ENCODE measurements at regions not wholly inside any gene's neighbourhood (a gene's known extent, or its start where the extent isn't known, plus 50 kb on each side); places are given as distances from the start of the nearest gene placed in this dataset.
"Not testable (repeated sequence)": the region's sequence is repeated elsewhere in the genome, so short reads cannot be mapped to it uniquely, and the experiment has no call there.

- no peak for DNase-seq
These were observed 1383.6 kb downstream of the ZPLD1 start for GRCh38 chr3:103818398-103818797.

GRCh38 chr3:103818800-103819199 is 1384.0 kb downstream of the ZPLD1 start:
- no peak for DNase-seq

DNA sequence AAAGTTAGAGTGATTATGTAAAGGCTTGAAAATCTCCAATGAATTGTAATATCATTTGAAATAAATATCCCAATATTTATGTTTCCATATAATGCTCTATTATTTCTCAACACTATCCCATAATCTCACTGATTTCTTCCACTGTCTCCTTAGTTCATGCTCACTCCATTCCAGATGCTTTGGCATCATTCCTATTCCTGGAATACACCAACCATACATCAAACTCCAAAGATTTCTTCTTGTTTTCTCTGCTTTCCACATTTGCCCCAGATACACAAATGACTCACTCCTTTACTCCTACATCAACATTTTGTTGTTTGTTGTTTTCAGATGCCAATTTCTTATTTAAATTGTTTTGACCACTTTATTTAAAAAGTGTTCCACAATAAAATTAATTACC is 1390.8 kb downstream of the ZPLD1 start:
- DNase-seq, result no peak

GRCh38 chr3:103829723-103830326 is 1395.0 kb downstream of the ZPLD1 start:
- no peak for DNase-seq

DNA sequence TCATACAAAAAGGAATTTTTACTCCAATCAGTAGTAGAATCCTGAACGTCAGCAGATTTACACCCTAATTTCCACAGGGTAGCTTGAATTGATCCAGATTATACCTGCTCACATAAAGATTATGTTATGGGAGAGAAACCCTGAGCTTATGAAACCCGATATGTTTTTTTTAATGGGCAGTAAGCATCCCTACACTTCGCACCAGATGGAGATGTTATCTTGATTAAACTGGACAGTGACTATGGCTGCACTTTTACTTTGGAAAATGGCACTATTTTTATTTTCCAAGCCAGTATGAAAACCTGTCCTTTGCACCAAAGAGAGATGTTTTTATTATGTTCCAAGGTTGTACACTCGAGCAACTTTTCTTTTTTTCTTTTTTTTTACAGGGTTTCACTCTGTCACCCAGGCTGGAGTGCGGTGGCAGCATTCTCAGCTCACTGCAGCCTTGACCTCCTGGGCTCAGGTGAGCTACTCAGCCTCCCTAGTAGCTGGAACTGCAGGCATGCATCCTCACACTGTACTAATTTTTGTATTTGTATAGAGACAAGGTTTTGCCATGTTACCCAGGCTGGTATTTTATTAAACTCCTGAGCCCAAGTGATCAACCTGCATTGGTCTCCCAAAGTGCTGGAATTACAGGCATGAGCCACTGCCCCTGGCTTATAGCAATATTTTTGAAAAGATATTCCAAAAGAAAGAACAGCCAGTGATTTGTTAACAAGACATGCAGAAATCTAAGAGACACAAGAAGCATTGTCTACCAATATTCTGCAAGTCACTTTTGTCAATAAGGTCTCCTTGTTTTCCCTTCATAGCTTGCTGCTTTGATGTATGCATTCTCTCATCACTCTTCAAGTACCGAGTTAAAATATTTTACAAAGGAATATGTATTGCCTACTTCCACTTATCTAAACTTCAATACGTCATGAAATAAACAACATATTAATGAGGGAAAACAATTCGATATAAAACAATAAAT is 1412.6 kb downstream of the ZPLD1 start:
- no peak for DNase-seq

GRCh38 chr3:103851793-103852192 is 1417.0 kb downstream of the ZPLD1 start:
- no peak for DNase-seq

- DNase-seq, result no peak
These were observed 1427.6 kb downstream of the ZPLD1 start for GRCh38 chr3:103862415-103862814.

DNA sequence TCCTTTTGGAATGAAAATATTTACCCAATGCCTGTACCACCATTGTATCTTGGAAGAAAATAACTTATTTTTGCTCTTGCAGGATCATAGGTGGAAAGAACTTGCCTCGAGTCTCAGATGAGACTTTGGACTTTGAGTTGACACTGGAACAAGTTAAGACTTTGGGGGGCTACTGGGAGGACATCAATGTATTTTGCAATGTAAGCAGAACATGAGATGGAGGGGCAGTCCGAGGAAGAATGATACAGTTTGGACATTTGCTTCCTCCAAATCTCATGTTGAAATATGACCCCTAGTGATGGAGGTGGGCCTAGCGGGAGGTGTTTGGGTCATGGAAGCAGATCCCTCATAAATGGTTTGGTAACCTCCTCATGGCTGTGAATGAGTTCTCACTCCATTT is 1428.6 kb downstream of the ZPLD1 start:
- no peak for DNase-seq

DNA sequence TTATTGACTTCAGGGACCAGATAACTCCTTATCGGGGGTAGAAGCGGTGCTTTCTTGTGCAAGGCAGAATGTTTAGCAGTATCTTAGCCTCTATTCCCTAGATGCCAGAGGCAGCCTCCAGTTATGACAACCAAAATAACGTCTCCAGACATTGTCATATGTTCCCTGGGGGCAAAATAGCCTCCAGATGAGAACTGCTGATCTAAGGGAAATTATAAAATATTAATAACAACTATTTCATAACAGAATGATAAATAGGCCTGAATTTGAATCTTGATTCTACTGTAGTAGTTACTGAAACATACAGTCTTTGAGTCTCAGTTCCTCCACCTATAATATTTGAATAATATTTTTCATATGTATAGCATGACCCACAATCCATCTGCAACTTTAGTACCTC is 1431.3 kb downstream of the ZPLD1 start:
- no peak for DNase-seq

DNA sequence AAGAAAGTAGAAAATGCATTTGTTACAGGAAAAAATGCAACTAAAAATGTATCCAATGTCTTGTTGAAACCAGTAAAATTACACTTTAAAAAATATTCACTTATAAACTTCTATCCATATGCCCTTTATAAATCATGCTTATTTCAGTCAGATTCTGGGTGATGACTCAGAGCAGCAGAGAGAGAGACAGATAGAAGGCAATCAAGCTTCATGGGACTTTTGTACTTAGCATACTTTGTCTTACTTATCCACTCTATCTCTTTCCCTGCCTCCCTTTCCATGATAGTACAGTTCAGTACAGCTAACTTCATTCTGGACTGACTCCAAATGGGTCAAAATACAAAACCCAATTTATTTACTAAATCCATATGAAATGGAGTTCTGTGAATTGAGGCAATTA is 1438.2 kb downstream of the ZPLD1 start:
- no peak for DNase-seq

DNA sequence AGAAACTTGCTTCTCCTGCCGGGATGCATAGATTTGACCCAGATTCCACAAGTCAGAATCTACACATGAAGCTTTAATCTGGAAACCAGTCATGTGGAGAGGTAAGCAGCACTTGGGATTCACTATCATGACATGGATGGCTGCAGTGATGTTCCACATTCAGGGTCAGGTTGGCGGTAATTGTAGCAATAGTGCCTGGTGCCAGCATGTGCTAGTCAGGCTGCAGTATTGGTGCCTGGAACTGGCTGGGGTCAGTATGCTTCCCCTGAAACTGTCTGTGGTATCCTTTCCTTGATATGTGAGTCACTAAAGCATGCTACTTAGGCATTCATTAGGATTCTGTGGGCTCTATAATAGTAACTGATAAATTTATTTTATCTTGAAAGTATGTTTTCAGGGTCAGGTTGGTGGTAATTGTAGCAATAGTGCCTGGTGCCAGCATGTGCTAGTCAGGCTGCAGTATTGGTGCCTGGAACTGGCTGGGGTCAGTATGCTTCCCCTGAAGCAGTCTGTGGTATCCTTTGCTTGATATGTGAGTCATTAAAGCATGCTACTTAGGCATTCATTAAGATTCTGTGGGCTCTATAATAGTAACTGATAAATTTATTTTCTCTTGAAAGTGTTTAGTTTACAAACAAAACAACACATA is 1439.2 kb downstream of the ZPLD1 start:
- no peak for DNase-seq

GRCh38 chr3:103881809-103882208 is 1447.0 kb downstream of the ZPLD1 start:
- not testable (repeated sequence) for DNase-seq

GRCh38 chr3:103889675-103890074 is 1454.9 kb downstream of the ZPLD1 start:
- DNase-seq, result no peak

- no peak for DNase-seq
These were observed 1459.5 kb downstream of the ZPLD1 start for GRCh38 chr3:103894162-103894822.

DNA sequence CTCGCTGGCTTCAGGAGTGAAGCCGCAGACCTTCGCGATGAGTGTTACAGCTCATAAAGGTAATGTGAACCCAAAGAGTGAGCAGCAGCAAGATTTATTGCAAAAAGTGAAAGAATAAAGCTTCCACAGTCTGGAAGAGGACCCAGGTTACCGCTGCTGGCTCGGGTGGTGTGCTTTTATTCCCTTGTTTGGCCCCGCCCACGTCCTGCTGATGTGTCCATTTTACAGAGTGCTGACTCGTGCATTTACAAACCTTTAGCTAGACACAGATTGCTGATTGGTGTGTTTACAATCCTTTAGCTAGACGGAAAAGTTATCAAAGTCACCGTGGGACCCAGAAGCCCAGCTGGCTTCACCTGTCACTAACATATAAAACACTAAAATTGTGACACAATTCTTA is 1464.5 kb downstream of the ZPLD1 start:
- no peak for DNase-seq

DNA sequence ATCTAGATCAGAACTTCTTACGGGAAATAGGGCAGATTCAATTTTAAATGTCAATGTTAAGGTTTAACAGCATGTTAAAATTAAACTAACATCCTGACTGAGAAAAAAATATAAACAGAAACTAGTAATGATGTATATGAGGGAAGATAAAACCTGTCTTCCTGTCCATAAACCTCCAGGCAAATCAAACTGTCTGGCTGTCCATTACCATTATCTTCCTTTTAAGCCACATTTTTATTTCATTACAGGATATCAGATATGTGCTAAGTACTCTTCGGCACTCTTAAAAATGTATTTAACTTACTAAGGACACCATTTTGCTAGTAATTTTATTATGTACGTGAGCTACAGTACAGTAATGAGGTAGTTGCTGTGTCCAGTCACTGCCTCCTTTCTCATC is 1461.7 kb upstream of the ALCAM start:
- no peak for DNase-seq

DNA sequence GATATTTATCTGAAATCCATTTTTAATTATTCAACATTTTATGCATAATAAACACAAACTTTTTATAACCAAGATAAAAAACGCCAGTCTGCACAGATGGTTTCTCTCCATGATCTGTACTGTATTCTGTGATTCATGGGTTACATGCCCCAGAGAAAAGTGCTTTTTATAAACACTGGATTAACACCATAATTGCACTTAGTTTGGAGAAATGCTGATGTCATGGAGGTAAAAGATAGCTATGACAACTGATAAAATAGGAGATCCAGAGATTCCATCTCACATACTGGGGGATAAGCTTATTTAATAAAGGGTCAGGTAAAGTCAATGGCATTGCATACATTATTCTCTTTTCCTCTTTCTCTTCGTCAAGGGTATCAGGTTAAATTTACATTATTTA is 1460.4 kb upstream of the ALCAM start:
- no peak for DNase-seq

GRCh38 chr3:103906808-103907207 is 1459.9 kb upstream of the ALCAM start:
- no peak for DNase-seq

GRCh38 chr3:103907567-103907966 is 1459.1 kb upstream of the ALCAM start:
- no peak for DNase-seq

GRCh38 chr3:103909395-103909794 is 1457.3 kb upstream of the ALCAM start:
- DNase-seq, result no peak

DNA sequence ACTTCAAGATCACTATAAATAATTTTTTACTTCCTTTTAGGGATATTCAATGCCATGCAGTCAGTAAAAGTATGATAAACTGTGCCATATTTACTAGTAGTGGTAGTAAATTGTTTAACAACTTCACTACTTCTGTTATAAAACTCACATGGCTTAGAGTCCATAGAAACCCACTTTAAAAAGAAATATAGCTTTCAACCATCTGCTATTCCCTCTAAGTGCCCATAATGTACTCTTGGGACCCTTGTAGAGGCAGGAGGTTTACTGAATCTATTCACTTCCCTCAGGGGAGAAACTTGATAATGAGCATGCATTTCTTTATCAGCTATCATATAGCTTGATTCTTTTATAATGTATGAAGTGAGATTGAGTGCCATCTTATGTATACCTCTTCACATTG is 1448.4 kb upstream of the ALCAM start:
- DNase-seq, result peak; percentile 57

DNA sequence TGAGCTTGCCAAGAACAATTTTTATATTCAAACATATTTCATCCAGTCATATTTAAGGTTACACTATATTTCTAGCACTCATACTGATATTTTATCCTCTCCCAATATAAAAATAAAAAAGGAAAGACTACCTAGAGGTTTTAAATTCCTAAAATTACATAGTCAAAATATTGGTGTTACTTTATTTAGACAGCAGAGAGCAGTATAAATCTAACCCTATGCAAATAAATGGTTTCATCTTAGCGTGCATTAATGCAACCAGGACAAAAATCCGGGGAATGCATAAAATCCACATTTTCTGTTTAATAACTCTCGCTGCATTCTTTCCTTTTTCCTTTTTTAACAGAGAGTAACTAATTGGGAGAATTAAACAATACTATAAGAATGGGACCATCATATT is 1447.4 kb upstream of the ALCAM start:
- no peak for DNase-seq

GRCh38 chr3:103923907-103924306 is 1442.8 kb upstream of the ALCAM start:
- DNase-seq, result no peak
